OCI-LY1 (cell line): ENCODE measurements at regions not wholly inside any gene's neighbourhood (a gene's known extent, or its start where the extent isn't known, plus 50 kb on each side); places are given as distances from the start of the nearest gene placed in this dataset.

Experiments used
- CTCF ChIP-seq: fragments of 200-600 bp; sonication (generic), shearing (Covaris generic); IDR thresholded peaks from 2 replicates; pipeline ENCODE4 v1.5.1; 2017; ENCODE audit warnings: mild to moderate bottlenecking, antibody characterized with exemption, low read length, moderate library complexity, mixed read lengths
- EZH2 ChIP-seq: fragments of 200-600 bp; sonication (generic), shearing (Covaris generic); IDR thresholded peaks from 2 replicates; pipeline ENCODE4 v1.8.0; 2017; ENCODE audit warnings: borderline replicate concordance, mixed run types, mild to moderate bottlenecking, antibody characterized with exemption, low read length, moderate library complexity, mixed read lengths

GRCh38 chr15:87239582-87240230 lies 1016.8 kb downstream of the NTRK3 start:
- TF ChIP-seq CTCF (no peak), EZH2 (no peak)
